ENCODE measurements at regions not wholly inside any gene's neighbourhood (a gene's known extent, or its start where the extent isn't known, plus 50 kb on each side); places are given as distances from the start of the nearest gene placed in this dataset.

GRCh38 chr5:18811661-18812060, 1176.3 kb downstream of the CDH18 start:
- DNase-seq: no peak

GRCh38 chr5:18828351-18828750, 1159.6 kb downstream of the CDH18 start:
- no peak for DNase-seq

- no peak for DNase-seq
Observed at GRCh38 chr5:18829539-18829938, 1158.5 kb downstream of the CDH18 start.

- DNase-seq: no peak
Observed at GRCh38 chr5:18850216-18850615, 1137.8 kb downstream of the CDH18 start.

GRCh38 chr5:18872978-18873377, 1115.0 kb downstream of the CDH18 start:
- no peak for DNase-seq

- no peak for DNase-seq
Observed at GRCh38 chr5:18876565-18876964, 1111.4 kb downstream of the CDH18 start.

GRCh38 chr5:18881615-18882014, 1106.4 kb downstream of the CDH18 start:
- no peak for DNase-seq

GRCh38 chr5:18882154-18882553, 1105.8 kb downstream of the CDH18 start:
- peak in 2 of 3 experiments; percentile 9 to 71 for DNase-seq

GRCh38 chr5:18888821-18889220, 1099.2 kb downstream of the CDH18 start:
- no peak for DNase-seq

- DNase-seq: no peak
Observed at GRCh38 chr5:18900644-18901043, 1087.4 kb downstream of the CDH18 start.

- no peak for DNase-seq
Observed at GRCh38 chr5:18920966-18921365, 1067.0 kb downstream of the CDH18 start.

GRCh38 chr5:18932081-18932480, 1055.9 kb downstream of the CDH18 start:
- DNase-seq: no peak

- DNase-seq: no peak
Observed at GRCh38 chr5:18944771-18945170, 1043.2 kb downstream of the CDH18 start.

- DNase-seq: no peak
Observed at GRCh38 chr5:18954239-18954638, 1033.8 kb downstream of the CDH18 start.

GRCh38 chr5:18959535-18959934, 1028.5 kb downstream of the CDH18 start:
- DNase-seq: no peak

GRCh38 chr5:18961234-18961633, 1026.8 kb downstream of the CDH18 start:
- no peak for DNase-seq

- no peak for DNase-seq
Observed at GRCh38 chr5:18965893-18966292, 1022.1 kb downstream of the CDH18 start.

GRCh38 chr5:18967637-18968036, 1020.4 kb downstream of the CDH18 start:
- DNase-seq: no peak

GRCh38 chr5:18968966-18969365, 1019.0 kb downstream of the CDH18 start:
- no peak for DNase-seq

- no peak for DNase-seq
Observed at GRCh38 chr5:18970000-18970399, 1018.0 kb downstream of the CDH18 start.

GRCh38 chr5:18972177-18972576, 1015.8 kb downstream of the CDH18 start:
- DNase-seq: peak in 1 of 3 experiments; percentile 41

GRCh38 chr5:18975624-18976023, 1012.4 kb downstream of the CDH18 start:
- no peak for DNase-seq

- DNase-seq: no peak
Observed at GRCh38 chr5:18977880-18978279, 1010.1 kb downstream of the CDH18 start.

GRCh38 chr5:18984559-18985080, 1003.4 kb downstream of the CDH18 start:
- peak in 1 of 3 experiments; percentile 28 for DNase-seq

- peak in 2 of 3 experiments; percentile 29 to 75 for DNase-seq
Observed at GRCh38 chr5:18985171-18985758, 1002.7 kb downstream of the CDH18 start.
